HT-29 (cell line): ENCODE measurements at regions not wholly inside any gene's neighbourhood (a gene's known extent, or its start where the extent isn't known, plus 50 kb on each side); places are given as distances from the start of the nearest gene placed in this dataset.
"Not testable (repeated sequence)": the region's sequence is repeated elsewhere in the genome, so short reads cannot be mapped to it uniquely, and the experiment has no call there.

Experiments
- DNase-seq: peaks from one replicate; pipeline ENCODE4 v3.0.0-alpha.2; 2015; ENCODE audit warnings: low spot score

- no peak for DNase-seq
Measured at GRCh38 chr12:31821484-31821883, 92.7 kb upstream of the AMN1 start.

DNA sequence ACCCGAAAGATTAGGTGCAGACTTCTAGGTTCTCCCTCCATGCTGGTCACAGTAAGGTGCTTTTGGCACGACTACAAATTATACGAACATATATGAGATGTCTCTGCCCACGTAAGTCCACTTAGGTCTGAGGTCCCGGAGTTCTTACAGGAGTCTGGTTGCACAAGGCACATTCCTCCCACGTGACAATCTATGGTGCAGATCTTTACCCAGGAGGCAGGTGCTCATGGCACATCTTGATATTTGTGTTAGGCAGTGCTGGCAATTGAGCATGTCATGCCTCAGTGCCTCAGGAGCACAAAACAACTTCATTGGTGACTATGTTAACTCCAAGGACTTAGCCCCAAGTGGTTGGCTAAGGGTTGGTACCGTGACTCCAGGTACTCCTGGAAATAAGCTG, 92.0 kb upstream of the AMN1 start:
- DNase-seq: no peak

DNA sequence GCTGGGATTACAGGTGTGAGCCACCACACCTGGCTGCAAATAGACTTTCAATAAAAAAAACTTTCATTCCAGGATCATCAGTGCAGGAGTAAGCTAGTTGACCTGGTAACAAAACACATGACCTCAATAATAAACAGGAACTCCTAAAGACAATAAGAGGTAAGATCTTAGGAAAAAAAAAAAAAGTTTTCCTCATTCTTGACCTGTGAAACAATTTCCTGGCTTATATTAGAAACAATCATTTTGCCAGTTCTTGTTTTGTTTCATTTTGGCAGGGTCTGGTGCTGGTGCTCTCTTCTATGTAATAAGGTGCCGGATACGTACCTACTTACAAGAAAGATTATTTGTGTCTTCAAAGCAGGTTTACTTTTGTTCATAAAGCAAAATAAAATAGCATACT, 90.6 kb upstream of the AMN1 start:
- peak; percentile 26 for DNase-seq

- DNase-seq: no peak
Measured at GRCh38 chr12:31818623-31819268, 89.9 kb upstream of the AMN1 start.

GRCh38 chr12:31817120-31817519, 88.3 kb upstream of the AMN1 start:
- no peak for DNase-seq

GRCh38 chr12:31815096-31815495, 86.3 kb upstream of the AMN1 start:
- DNase-seq: no peak

DNA sequence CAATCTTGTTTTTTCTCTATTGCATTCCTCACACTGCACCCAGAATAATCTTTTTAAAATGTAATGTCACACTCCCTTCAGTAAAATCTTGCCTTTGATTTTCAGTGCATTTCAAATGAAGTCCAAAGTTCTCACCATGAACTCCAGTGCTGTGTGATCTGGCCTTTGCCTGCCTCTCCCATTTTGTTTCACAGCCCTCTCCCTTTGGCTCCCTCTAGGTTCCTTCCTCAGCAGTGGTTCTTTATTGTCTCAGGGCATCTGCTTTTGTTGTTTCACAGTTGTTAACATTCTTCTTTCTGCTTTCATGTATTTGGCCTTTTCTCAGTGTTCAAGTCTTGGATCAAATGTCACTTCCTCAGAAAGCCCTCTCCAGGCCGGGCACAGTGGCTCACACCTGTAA, 84.5 kb upstream of the AMN1 start:
- peak; percentile 39 for DNase-seq

DNA sequence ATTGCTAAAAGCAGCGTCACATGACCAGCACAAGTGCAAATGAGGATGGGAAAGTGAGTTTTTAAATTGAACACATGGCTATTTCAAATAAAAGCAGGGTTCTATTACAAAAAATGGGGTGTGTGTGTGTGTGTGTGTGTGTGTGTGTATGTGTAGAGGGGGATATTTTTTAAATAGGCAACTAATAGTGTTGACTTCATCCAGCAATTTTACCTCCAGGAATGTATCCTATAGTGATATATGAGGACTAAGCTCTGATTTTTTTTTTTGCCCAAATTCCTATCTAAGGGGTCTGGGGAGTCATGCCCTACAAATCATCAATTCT, 78.9 kb upstream of the AMN1 start:
- no peak for DNase-seq

GRCh38 chr12:31807081-31807772, 78.4 kb upstream of the AMN1 start:
- not testable (repeated sequence) for DNase-seq

- DNase-seq: not testable (repeated sequence)
Measured at GRCh38 chr12:31805681-31806080, 76.9 kb upstream of the AMN1 start.

- DNase-seq: not testable (repeated sequence)
Measured at GRCh38 chr12:31804707-31805106, 75.9 kb upstream of the AMN1 start.

DNA sequence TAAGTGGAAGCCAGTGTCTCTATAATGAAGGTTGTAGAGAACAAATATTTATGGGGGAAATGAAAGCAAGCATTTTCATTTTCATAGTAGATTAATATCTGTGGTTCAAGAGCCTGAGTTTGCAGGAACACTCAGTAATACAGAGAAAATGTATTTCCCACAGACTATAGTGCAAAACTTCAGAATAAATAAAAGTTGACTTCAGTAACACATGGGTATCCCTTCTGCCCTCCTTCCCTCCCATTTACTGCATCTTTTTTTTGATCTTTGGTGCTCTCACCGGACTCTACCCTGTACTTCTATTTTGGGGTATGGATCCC, 75.3 kb upstream of the AMN1 start:
- no peak for DNase-seq

DNA sequence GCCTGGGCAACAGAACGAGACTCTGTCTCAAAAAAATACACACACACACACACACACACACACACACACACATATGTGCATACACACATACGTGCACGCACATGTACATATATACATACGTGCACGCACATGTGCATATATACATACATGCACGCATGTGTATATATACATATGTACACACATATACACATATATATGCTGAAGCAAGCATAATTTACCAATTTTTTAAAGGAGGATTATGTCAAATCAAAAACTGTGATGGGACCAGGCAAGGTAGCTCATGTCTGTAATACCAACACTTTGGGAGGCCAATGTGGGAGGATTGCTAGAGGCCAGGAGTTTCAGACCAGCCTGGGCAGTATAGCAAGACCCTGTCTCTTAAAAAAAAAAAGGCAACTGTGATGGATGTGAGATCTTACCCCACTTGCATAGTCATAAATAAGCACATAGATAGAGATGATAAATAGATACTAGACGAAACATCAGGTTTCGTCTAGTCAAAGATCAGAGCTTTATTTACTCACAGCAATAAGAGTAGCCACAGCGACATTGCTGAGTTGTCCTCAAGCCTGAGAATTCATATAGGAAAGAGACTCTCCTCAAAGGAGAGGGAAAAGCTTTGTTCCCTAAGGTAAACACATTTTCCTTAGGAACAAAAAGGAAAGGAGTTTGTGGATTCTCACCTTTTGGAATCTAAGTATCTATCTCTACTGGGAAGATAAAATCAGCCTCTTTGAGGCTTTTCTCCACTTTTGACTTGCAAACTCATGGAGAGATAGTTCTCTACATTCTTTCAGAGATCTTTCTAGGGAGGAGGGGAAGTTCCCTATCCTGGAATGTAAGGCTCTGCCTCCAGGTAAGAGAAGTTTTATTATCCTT, 74.7 kb upstream of the AMN1 start:
- DNase-seq: no peak

DNA sequence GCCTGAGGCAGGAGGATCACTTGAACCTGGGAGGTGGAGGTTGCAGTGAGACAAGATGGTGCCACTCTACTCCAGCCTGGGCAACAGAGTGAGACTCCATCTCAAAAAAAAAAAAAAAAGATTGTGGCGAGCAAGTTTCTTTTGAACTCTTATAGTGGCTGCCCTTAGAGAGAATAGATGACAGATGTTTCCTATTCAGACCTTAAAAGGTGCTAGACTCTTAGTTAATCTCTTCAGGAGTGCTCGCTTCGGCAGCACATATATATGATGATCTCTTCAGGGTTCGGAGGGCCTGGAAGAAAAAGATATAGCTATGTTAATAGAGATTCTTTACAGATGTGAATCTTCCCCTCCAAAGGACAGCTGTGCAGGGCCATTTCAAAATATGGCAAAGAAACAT, 73.1 kb upstream of the AMN1 start:
- no peak for DNase-seq

GRCh38 chr12:31797230-31797872, 68.5 kb upstream of the AMN1 start:
- no peak for DNase-seq

DNA sequence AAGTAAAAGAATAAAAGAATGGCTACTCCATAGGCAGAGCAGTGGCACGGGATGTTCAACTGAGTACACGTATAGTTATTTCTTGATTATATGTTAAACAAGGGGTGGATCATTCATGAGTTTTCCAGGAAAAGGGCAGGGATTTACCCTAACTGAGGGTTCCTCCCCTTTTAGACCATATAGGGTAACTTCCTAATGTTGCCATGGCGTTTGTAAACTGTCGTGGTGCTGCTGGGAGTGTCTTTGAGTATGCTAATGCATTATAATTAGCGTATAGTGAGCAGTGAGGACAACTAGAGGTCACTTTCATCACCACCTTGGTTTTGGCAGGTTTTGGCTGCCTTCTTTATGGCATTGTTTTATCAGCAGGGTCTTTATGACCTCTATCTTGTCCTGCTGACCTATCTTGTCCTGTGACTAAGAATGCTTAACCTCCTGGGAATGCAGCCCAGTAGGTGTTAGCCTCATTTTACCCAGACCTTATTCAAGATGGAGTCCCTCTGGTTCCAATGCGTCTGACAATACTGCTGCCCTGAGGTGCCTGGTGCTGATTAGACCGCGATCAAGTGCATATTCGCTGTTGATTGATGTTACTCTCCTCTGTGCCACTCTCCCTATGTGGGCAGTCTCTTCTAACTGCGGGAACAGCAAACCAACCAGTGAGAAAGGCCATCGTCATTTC, 67.6 kb upstream of the AMN1 start:
- DNase-seq: no peak

DNA sequence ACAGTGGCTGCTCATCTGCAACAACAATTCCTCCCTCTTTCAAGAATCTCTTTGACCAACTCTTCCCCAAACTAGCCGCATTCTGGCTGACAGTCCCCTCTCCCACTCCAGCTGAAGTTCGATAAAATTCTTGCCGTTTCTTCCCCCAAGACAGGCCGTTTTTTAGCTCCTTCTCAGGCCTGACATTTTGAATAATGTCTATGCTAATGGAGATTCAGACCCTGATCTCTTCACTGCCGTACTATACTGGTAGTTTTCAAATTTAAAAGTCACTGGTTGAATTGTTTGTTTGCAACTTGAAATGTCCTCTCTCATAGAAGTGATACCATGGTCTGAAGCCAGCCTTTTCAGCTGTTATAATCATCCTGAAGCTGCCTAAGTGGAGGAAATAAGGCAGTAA, 65.9 kb upstream of the AMN1 start:
- no peak for DNase-seq

GRCh38 chr12:31791265-31791664, 62.4 kb upstream of the AMN1 start:
- not testable (repeated sequence) for DNase-seq

DNA sequence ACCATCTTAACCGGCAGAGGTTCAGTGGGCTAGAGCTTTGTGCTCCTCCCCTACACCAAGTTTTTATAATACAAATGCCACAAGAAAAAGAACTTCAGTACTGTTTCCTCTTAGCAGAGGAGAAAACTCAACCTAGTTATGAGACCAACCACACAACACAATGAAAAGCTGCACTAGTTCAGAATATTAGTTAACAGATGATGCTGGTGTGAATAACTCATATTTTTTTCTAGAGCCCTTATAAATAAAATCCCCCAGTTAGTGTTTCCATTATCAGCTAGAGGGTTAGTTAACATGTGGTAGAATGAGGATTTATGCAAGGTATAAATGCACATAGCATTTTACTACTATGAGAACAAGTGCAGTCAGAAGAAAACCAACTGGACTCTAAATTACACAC, 61.9 kb upstream of the AMN1 start:
- no peak for DNase-seq

GRCh38 chr12:31785318-31785717, 56.5 kb upstream of the AMN1 start:
- no peak for DNase-seq

DNA sequence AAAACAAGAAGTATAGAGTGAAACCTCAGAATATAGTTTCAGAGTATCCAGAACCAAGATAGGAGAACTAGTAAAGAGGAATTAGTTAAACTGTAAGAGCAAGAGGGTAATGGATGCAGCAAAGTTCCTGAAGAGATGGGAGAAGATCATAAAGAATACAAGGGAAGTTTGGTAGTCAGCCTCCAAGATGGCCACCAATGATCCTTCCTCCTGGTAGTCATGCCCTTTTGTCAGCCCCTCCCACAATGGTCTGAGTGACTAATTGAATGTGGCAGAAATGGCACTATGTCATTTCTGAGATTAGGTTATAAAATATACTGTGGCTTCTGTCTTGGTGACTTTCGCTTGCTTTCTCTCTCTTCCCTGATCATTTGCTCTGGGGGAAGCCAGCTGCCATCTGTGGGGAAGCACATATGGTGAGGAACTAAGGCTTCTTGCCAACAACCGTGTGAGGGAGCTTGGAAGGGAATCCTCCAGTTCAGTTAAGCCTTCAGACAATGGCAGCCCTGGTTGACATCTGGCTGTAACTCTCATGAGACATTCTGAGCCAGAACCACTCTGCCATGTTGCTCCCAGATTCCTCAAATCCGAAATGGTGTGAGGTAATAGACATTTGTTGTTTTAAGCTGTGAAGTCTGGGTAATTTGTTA, 55.3 kb upstream of the AMN1 start:
- DNase-seq: no peak
